ENCODE measurements at regions not wholly inside any gene's neighbourhood (a gene's known extent, or its start where the extent isn't known, plus 50 kb on each side); places are given as distances from the start of the nearest gene placed in this dataset.

- Histone ChIP-seq H3K27ac (ENCODE audit: low read depth, low read length, poor library complexity, severe bottlenecking) (no peak overlapping the region), H3K9me3 (ENCODE audit: low read depth, low read length, poor library complexity, severe bottlenecking) (no peaks in the 10 kb centered on the region), H3K36me3 (ENCODE audit: insufficient read depth, low read length, poor library complexity, severe bottlenecking) (no peaks in the 10 kb centered on the region), H3K4me3 (ENCODE audit: low read depth, low read length, poor library complexity, severe bottlenecking) (no peak overlapping the region), H3K4me1 (ENCODE audit: insufficient read depth, low read length, poor library complexity, severe bottlenecking) (no peaks in the 10 kb centered on the region), H3K27me3 (replicated peaks; ENCODE audit: insufficient read depth, low read depth, low read length, poor library complexity) (no peaks in the 10 kb centered on the region)
- no TSS peak for BruUV-seq (replicated peaks)
- intact Hi-C loops (cut with micrococcal nuclease; ENCODE audit: unreplicated experiment) = no loop called here
- DNase-seq (ENCODE audit: low spot score) = no peak
- TF ChIP-seq EZH2 (IDR thresholded peaks at IDR 0.05; ENCODE audit: borderline replicate concordance, low read depth, low read length, poor library complexity, severe bottlenecking) = no peak
- no peak for TF ChIP-seq CTCF (conservative IDR thresholded peaks at IDR 0.05; ENCODE audit: low read depth, low read length)
- ChIA-PET POLR2A (ENCODE audit: low non-redundant PET) (no interaction called here), CTCF (no interaction called here)
Observed at GRCh38 chr4:106471151-106471550, 102.6 kb upstream of the GIMD1 start.

DNA sequence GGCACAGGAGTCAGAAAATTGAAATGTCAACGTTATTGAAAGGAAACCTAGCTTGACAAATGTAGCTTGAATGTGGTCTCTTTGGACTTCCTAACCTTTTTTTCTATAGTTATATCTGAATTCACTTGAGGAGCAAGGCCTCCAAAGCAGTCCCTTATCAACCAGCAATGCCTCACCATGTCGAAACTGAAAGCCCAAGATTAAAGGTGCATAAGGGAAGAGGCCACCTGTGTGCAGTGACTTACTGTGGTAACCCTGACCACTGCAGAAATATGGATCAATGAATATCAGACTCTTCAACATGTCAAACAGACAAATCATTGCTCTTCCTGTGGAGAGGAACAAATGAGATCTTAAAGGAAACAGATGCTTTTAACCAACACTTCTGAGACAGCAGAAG is 95.0 kb upstream of the GIMD1 start:
- H3K27ac ChIP-seq (ENCODE audit: low read depth, low read length, poor library complexity, severe bottlenecking) = no peak overlapping the region
- no TSS peak for BruUV-seq (replicated peaks)
- H3K27me3 ChIP-seq (replicated peaks; ENCODE audit: insufficient read depth, low read depth, low read length, poor library complexity) = no peaks in the 10 kb centered on the region
- no peaks in the 10 kb centered on the region for H3K9me3 ChIP-seq (ENCODE audit: low read depth, low read length, poor library complexity, severe bottlenecking)
- CTCF ChIA-PET = no interaction called here
- DNase-seq (ENCODE audit: low spot score) = no peak
- intact Hi-C loops (cut with micrococcal nuclease; ENCODE audit: unreplicated experiment) = no loop called here
- H3K36me3 ChIP-seq (ENCODE audit: insufficient read depth, low read length, poor library complexity, severe bottlenecking) = no peaks in the 10 kb centered on the region
- no peaks in the 10 kb centered on the region for H3K4me1 ChIP-seq (ENCODE audit: insufficient read depth, low read length, poor library complexity, severe bottlenecking)
- TF ChIP-seq CTCF (conservative IDR thresholded peaks at IDR 0.05; ENCODE audit: low read depth, low read length) (no peak), EZH2 (IDR thresholded peaks at IDR 0.05; ENCODE audit: borderline replicate concordance, low read depth, low read length, poor library complexity, severe bottlenecking) (no peak)
- POLR2A ChIA-PET (ENCODE audit: low non-redundant PET) = no interaction called here
- H3K4me3 ChIP-seq (ENCODE audit: low read depth, low read length, poor library complexity, severe bottlenecking) = no peak overlapping the region

DNA sequence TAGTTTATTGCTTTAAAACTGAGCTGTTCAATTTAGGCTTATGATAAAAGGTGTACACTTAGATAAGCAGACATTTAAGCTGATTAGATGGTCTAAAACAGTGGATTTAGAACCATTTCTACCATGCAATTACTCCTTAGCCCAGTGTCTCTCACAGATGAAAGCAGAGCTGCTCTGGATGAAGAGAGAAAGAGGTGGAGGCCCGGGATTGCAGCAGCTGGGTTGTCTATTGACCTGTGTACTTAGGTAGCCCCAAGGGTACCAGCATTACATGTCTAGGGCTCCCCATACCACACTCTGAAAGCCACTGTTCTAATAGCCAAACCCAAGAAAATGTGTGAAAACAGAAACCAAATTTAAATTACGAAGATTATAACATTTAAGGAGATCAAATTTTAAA is 86.0 kb upstream of the GIMD1 start:
- BruUV-seq (replicated peaks) = no TSS peak
- H3K27ac ChIP-seq (ENCODE audit: low read depth, low read length, poor library complexity, severe bottlenecking) = no peak overlapping the region
- no peaks in the 10 kb centered on the region for H3K9me3 ChIP-seq (ENCODE audit: low read depth, low read length, poor library complexity, severe bottlenecking)
- TF ChIP-seq EZH2 (IDR thresholded peaks at IDR 0.05; ENCODE audit: borderline replicate concordance, low read depth, low read length, poor library complexity, severe bottlenecking) = no peak
- TF ChIP-seq CTCF (conservative IDR thresholded peaks at IDR 0.05; ENCODE audit: low read depth, low read length) = no peak
- H3K36me3 ChIP-seq (ENCODE audit: insufficient read depth, low read length, poor library complexity, severe bottlenecking) = no peaks in the 10 kb centered on the region
- intact Hi-C loops (cut with micrococcal nuclease; ENCODE audit: unreplicated experiment) = no loop called here
- no peaks in the 10 kb centered on the region for H3K4me1 ChIP-seq (ENCODE audit: insufficient read depth, low read length, poor library complexity, severe bottlenecking)
- no peak for DNase-seq (ENCODE audit: low spot score)
- CTCF ChIA-PET = no interaction called here
- no peaks in the 10 kb centered on the region for H3K27me3 ChIP-seq (replicated peaks; ENCODE audit: insufficient read depth, low read depth, low read length, poor library complexity)
- no peak overlapping the region for H3K4me3 ChIP-seq (ENCODE audit: low read depth, low read length, poor library complexity, severe bottlenecking)
- POLR2A ChIA-PET (ENCODE audit: low non-redundant PET) = no interaction called here
